ENCODE measurements at regions not wholly inside any gene's neighbourhood (a gene's known extent, or its start where the extent isn't known, plus 50 kb on each side); places are given as distances from the start of the nearest gene placed in this dataset.

DNA sequence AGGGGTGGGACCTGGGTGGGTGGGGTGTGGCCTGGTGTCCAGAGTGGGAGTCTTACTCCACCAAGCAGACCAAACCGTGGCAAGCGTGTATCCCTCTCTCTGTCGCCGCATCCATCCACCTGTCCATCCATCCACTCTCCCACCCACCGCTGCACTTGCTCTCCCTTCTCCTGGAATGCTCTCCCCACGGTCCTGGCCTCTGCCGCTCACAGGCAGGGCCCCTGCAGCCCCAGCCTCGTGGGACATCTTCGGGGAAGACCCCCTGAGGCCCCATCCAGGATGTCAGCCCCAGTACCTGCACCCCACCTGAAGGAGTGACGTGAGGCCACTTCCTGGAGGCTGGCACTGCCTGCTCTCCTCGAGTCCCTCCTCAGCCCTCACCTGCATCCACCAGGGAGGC, 189.5 kb upstream of the GSE1 start:
- TF ChIP-seq CTCF (IDR thresholded peaks at IDR 0.05 in 4 of 5, conservative IDR thresholded peaks at IDR 0.05 in 1 of 5): no peak
- no peak for TF ChIP-seq POLR2A (IDR thresholded peaks at IDR 0.05)
